NB4 (cell line): ENCODE measurements at regions not wholly inside any gene's neighbourhood (a gene's known extent, or its start where the extent isn't known, plus 50 kb on each side); places are given as distances from the start of the nearest gene placed in this dataset.
A peak's percentile ranks its signal among the peaks of the same experiment; 100 is the strongest.

Source experiments
- CTCF ChIP-seq: IDR thresholded peaks from one replicate; pipeline ENCODE4 v1.5.1; 2012; ENCODE audit warnings: low read depth, low read length
- MYC ChIP-seq: IDR thresholded peaks from 2 replicates; pipeline ENCODE4 v1.6.1; 2011; ENCODE audit warnings: low read depth, low read length
- POLR2A ChIP-seq: IDR thresholded peaks from 2 replicates; pipeline ENCODE4 v1.6.1; 2011; ENCODE audit warnings: mild to moderate bottlenecking; ENCODE audit not compliant: insufficient read length; ENCODE audit errors: extremely low read depth
- TF ChIP-seq, protein P1 (sequence below): IDR thresholded peaks from 2 replicates; pipeline ENCODE4 v1.6.1; 2011; ENCODE audit warnings: low read depth, low read length

- no peak for TF ChIP-seq POLR2A
- TF ChIP-seq CTCF: peak; percentile 83
- no peak for TF ChIP-seq MYC
- TF ChIP-seq, protein P1, sequence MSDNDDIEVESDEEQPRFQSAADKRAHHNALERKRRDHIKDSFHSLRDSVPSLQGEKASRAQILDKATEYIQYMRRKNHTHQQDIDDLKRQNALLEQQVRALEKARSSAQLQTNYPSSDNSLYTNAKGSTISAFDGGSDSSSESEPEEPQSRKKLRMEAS: no peak
Observed at GRCh38 chr4:173752610-173753230, 222.7 kb upstream of the HAND2 start.
